ENCODE measurements at regions not wholly inside any gene's neighbourhood (a gene's known extent, or its start where the extent isn't known, plus 50 kb on each side); places are given as distances from the start of the nearest gene placed in this dataset.

- DNase-seq, result no peak
Observed at GRCh38 chr6:14442242-14442641, 324.7 kb downstream of the CD83 start.

DNA sequence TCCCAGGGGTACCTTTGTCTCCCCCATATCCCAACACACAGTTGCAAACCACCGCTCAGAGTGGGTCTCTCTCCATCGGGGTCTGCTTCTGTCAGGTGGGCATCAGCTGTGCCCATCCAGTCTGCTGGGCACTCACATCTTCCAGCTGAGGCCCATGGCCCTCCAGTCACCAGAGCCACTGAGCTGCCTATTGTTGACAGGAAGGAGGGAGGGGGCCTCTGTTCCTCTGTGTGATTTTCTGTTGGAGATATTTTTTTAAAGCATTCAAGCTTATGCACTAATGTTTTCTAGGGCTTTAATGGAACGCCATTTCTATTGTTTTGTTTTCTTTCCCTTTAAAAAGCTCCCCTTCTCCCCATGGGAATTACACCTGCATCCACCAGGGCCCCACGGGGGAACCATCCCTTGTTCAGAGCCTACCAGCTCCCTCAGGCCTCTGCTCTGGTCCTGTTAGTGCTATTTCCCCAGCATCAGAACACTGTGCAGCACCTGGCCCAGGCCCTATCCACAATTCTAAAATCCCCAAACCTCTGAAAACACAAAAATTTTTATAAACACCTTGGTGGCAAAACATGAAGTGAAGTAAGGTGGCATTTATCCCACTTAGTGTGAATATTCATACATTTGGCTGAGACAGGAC, 326.2 kb downstream of the CD83 start:
- no peak for DNase-seq

- DNase-seq, result no peak
Observed at GRCh38 chr6:14444295-14444972, 326.9 kb downstream of the CD83 start.

DNA sequence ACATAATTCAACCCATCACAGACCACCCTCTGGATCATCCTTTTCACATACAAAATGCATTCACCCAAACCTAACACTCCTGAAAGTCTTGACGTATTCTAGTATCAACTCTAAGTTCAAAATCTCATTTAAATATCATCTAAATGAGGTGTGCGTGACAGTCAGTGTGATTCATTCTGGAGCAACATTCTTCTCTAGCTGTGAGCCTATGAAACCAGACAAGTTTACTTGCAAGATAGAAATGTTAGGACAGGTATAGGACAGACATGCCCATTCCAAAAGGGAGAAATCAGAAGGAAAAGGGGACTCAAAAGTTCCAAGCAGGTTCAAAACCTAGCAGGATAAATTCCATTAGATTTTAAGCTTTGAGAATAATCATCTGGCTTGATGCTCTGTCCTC, 329.7 kb downstream of the CD83 start:
- DNase-seq, result no peak

- no peak for DNase-seq
Observed at GRCh38 chr6:14448246-14448645, 330.7 kb downstream of the CD83 start.

- DNase-seq, result no peak
Observed at GRCh38 chr6:14450133-14450504, 332.5 kb downstream of the CD83 start.

- no peak for DNase-seq
Observed at GRCh38 chr6:14450578-14450977, 333.0 kb downstream of the CD83 start.

- DNase-seq, result no peak
Observed at GRCh38 chr6:14451594-14452374, 334.2 kb downstream of the CD83 start.

GRCh38 chr6:14452567-14453527, 335.3 kb downstream of the CD83 start:
- DNase-seq, result peak; percentile 39 to 41

GRCh38 chr6:14453712-14454472, 336.3 kb downstream of the CD83 start:
- no peak for DNase-seq

DNA sequence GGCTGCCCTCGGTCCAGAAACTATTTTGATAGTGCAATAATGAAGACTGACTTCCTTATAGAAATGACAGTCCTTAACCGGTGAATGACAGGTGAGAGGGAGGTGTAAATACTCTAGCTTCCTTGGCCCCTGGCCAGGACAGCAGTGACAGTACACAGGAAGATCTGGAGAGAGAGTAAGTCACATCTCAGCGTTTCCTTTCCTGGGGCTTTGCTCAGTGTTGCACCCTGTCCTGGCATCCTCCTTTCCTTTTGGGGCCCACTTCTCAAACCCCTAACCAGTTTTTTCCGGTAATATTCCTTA, 336.9 kb downstream of the CD83 start:
- peak; percentile 18 to 30 for DNase-seq

GRCh38 chr6:14455427-14455826, 337.9 kb downstream of the CD83 start:
- DNase-seq, result no peak

- no peak for DNase-seq
Observed at GRCh38 chr6:14455876-14456648, 338.5 kb downstream of the CD83 start.

- DNase-seq, result no peak
Observed at GRCh38 chr6:14456941-14457340, 339.4 kb downstream of the CD83 start.

DNA sequence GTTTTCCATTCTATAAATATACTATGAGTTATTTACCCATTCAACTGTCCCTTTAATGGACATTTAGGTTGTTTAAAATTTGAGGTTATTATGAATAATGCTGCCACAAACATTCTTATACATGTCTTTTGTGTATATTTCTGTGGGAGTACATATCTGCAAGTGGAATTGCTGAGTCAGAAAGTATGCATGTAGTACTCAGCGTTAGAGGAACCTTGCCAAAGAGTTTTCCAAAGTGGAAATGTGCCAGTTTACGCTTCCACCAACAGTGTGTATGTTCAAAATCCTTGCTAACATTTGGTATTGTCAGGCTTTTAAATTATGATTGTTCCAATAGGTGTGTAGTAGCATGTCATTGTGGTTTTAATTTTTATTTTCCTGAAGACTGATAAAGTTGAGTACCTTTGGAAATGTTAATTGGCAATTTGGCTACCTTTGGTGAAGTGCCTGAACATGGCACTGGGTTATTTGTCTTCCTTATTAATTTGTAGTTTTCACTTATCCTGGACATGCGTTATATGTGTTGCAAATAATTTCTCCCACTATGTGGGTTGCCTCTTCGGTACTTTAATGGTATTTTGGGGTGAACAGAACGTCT, 341.2 kb downstream of the CD83 start:
- DNase-seq, result no peak

- no peak for DNase-seq
Observed at GRCh38 chr6:14459315-14459714, 341.7 kb downstream of the CD83 start.

GRCh38 chr6:14460556-14460955, 343.0 kb downstream of the CD83 start:
- DNase-seq, result no peak

- no peak for DNase-seq
Observed at GRCh38 chr6:14462135-14462534, 344.6 kb downstream of the CD83 start.

- no peak for DNase-seq
Observed at GRCh38 chr6:14462566-14462965, 345.0 kb downstream of the CD83 start.

- DNase-seq, result no peak
Observed at GRCh38 chr6:14463110-14463509, 345.5 kb downstream of the CD83 start.

GRCh38 chr6:14464055-14464454, 346.5 kb downstream of the CD83 start:
- DNase-seq, result no peak

All from activated CD4-positive, alpha-beta T cell treated with anti-CD3 and anti-CD28 coated beads for 4 hours (primary cell).